ENCODE measurements at regions not wholly inside any gene's neighbourhood (a gene's known extent, or its start where the extent isn't known, plus 50 kb on each side); places are given as distances from the start of the nearest gene placed in this dataset.

GRCh38 chr11:95585069-95585751, 204.4 kb downstream of the FAM76B start:
- no peak for DNase-seq (ENCODE audit: low read depth, low spot score)

- DNase-seq (ENCODE audit: low read depth, low spot score), result no peak
Measured at GRCh38 chr11:95584589-95584988, 205.0 kb downstream of the FAM76B start.

- no peak for DNase-seq (ENCODE audit: low read depth, low spot score)
Measured at GRCh38 chr11:95584180-95584579, 205.4 kb downstream of the FAM76B start.

GRCh38 chr11:95577716-95578460, 211.7 kb downstream of the FAM76B start:
- no peak for DNase-seq (ENCODE audit: low read depth, low spot score)

- DNase-seq (ENCODE audit: low read depth, low spot score), result no peak
Measured at GRCh38 chr11:95576146-95576845, 213.3 kb downstream of the FAM76B start.

- DNase-seq (ENCODE audit: low read depth, low spot score), result no peak
Measured at GRCh38 chr11:95575517-95575916, 214.1 kb downstream of the FAM76B start.

GRCh38 chr11:95571718-95572260, 217.8 kb downstream of the FAM76B start:
- no peak for DNase-seq (ENCODE audit: low read depth, low spot score)

- DNase-seq (ENCODE audit: low read depth, low spot score), result no peak
Measured at GRCh38 chr11:95570845-95571244, 218.7 kb downstream of the FAM76B start.

GRCh38 chr11:95569207-95569606, 220.4 kb downstream of the FAM76B start:
- DNase-seq (ENCODE audit: low read depth, low spot score), result no peak

- no peak for DNase-seq (ENCODE audit: low read depth, low spot score)
Measured at GRCh38 chr11:95568281-95568680, 221.3 kb downstream of the FAM76B start.

GRCh38 chr11:95567685-95568084, 221.9 kb downstream of the FAM76B start:
- no peak for DNase-seq (ENCODE audit: low read depth, low spot score)

GRCh38 chr11:95566211-95566610, 223.4 kb downstream of the FAM76B start:
- no peak for DNase-seq (ENCODE audit: low read depth, low spot score)

GRCh38 chr11:95565724-95566141, 223.8 kb downstream of the FAM76B start:
- no peak for DNase-seq (ENCODE audit: low read depth, low spot score)

GRCh38 chr11:95563859-95564258, 225.7 kb downstream of the FAM76B start:
- DNase-seq (ENCODE audit: low read depth, low spot score), result no peak

GRCh38 chr11:95563173-95563572, 226.4 kb downstream of the FAM76B start:
- DNase-seq (ENCODE audit: low read depth, low spot score), result no peak

GRCh38 chr11:95562196-95562921, 227.2 kb downstream of the FAM76B start:
- DNase-seq (ENCODE audit: low read depth, low spot score), result no peak

- no peak for DNase-seq (ENCODE audit: low read depth, low spot score)
Measured at GRCh38 chr11:95559899-95560298, 229.7 kb downstream of the FAM76B start.

GRCh38 chr11:95557376-95557775, 232.2 kb downstream of the FAM76B start:
- DNase-seq (ENCODE audit: low read depth, low spot score), result no peak

- no peak for DNase-seq (ENCODE audit: low read depth, low spot score)
Measured at GRCh38 chr11:95556342-95557163, 233.0 kb downstream of the FAM76B start.

- no peak for DNase-seq (ENCODE audit: low read depth, low spot score)
Measured at GRCh38 chr11:95556011-95556341, 233.6 kb downstream of the FAM76B start.

GRCh38 chr11:95554911-95555310, 234.7 kb downstream of the FAM76B start:
- DNase-seq (ENCODE audit: low read depth, low spot score), result no peak

All from pulmonary artery endothelial cell (primary cell).